NCI-H1694 (cell line): ENCODE measurements at regions not wholly inside any gene's neighbourhood (a gene's known extent, or its start where the extent isn't known, plus 50 kb on each side); places are given as distances from the start of the nearest gene placed in this dataset.
"Not testable (repeated sequence)": the region's sequence is repeated elsewhere in the genome, so short reads cannot be mapped to it uniquely, and the experiment has no call there.

Experiments
- DNase-seq: peaks from one replicate; lab custom pipeline; 2025; lab: John Stamatoyannopoulos, UW

DNA sequence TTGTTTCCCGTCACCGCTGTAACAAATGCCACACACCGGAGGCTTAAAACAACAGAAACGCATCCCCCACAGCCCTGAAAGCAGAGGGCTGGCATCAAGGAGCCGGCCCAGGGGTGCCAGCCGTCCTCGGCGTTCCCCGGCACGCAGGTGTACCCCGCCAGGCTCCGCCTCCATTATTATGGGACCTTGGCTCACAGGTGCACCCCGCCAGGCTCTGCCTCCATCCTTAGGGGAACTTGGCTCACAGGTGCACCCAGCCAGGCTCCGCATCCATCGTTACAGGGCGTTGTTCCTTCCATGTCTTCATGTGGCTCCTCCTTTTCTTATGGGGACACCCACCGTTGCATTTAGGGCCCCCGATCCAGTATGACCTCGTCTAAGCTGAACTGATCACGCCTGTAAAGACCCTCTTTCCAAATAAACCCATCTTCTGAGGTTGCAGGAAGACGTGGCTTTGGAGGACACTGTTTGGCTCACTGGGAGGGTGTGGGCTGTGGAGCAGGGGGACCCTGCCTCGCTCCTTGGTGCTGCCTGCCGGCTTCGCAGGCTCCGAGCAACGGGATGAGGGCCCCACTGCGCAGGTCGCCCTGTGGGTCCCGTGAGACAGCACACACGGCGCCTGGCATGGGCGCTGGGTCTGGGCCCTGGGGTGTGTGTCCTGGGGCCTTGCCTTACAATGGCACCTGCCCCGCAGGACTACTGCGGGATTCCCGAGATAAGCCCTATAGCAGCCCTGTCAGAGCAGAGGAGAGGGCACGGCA, 154.9 kb upstream of the ZNF469 start:
- DNase-seq = not testable (repeated sequence)

- DNase-seq = not testable (repeated sequence)
Measured at GRCh38 chr16:88228751-88229150, 154.0 kb upstream of the ZNF469 start.

- not testable (repeated sequence) for DNase-seq
Measured at GRCh38 chr16:88229710-88230109, 153.0 kb upstream of the ZNF469 start.

GRCh38 chr16:88230276-88230966, 152.3 kb upstream of the ZNF469 start:
- DNase-seq = not testable (repeated sequence)

DNA sequence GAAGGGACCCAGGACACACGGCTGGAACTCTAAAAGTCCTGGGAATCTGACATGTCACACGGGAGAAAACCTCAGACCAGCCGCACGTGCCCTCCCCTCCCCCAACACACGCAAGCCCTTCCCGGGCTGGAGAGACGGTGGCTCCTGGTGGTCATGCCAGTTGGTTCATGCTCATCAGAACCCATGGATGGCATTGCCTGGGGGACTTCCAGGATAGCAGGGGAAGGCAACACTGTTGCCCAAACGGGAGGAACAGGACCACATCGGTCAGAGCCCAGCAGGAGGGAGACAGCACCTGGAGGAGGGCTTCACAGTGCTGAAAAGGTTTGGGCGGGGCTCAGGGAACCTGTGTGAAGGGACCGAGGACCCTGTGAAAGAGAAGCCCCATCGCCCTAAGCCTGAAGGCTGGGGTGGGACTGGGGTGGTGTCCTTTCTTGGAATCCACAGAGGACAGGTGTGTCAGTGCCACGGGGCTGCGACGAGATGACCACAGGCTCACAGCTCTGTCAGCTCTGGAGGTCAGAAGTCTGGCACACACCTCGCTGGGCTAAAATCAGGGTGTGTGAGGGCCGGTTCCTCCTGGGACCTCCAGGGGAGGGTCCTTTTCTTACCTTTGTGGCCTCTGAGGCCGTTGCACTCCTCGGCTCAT, 151.7 kb upstream of the ZNF469 start:
- DNase-seq = not testable (repeated sequence)

DNA sequence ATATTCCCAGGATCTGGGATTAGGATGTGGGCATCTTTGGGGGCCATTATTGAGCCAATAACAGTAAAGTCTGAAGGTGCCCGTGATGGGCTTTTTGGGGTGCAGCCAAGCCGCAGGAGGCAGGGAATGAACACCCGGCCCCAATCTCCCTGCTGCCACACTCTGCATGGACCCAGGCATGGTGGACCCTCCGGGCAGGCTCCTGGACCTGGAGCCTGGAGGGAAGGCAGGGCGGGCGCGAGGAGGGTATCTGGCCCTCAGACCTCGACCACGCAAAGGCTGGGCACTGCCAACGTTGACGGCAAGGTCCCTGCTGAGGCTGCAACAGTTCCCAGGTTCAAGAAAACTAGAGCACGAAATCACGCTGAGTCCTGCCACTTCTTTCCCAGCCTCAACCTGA, 150.9 kb upstream of the ZNF469 start:
- not testable (repeated sequence) for DNase-seq

DNA sequence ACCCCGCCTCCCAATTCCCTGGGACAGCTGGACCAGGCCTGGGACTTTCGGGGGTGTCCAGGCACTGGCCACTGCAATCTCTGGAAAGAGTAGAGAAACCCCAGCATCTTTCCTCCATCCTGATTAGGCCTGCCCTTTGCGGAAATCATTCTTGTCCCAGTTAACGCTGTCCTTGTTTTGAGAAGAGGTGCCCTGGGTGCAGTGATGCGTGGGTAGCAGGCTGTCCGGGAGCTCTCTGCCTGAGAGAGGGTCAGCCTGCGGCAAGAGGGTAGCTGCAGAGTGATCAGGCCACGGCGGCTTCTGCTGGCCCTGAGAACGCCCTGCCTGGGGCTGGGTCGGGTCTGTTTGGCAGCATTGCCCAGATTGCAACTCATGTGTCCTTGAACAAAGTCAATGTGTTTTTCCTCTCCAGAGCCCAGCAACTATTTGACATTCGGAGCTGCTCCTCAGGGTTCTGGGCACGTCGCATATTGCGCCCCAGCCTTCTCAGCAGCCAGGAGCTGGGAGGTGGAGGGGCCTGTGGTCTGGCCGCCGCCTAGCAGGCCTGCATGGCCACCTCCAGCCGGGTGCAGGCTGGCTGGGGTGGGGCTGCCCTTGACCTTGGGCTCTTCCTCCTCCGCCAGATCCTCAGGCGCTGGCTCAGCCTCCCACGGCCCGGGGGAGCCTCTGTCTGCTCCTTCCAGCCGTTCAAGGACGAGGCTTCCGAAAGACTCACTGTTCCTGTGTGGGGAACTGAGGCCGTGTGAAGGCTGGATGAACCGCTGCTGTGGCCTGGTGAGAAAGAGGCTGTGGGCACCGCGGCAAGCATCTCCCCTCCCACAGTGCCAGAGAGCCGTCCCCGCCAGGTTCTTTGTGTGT, 150.1 kb upstream of the ZNF469 start:
- not testable (repeated sequence) for DNase-seq

GRCh38 chr16:88233621-88234420, 148.9 kb upstream of the ZNF469 start:
- DNase-seq = not testable (repeated sequence)

GRCh38 chr16:88234421-88235271, 148.1 kb upstream of the ZNF469 start:
- not testable (repeated sequence) for DNase-seq

DNA sequence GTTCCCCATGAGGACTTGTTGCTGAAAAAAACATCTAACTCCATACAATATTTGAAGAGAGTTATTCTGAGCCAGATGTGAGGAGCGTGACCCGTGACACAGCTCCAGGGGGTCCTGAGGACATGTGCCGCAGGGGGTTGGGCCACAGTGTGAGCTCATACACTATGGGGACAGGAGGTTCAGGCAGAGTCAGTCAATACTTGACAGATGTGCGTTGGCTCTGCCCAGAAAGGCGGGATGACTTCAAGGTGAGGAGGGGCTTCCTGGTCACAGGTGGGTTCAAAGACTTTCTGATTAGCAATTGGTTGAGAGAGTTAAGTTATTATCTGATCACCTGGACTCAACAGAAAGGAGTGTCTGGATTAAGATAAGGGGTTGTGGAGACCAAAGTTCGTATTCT, 147.1 kb upstream of the ZNF469 start:
- not testable (repeated sequence) for DNase-seq

DNA sequence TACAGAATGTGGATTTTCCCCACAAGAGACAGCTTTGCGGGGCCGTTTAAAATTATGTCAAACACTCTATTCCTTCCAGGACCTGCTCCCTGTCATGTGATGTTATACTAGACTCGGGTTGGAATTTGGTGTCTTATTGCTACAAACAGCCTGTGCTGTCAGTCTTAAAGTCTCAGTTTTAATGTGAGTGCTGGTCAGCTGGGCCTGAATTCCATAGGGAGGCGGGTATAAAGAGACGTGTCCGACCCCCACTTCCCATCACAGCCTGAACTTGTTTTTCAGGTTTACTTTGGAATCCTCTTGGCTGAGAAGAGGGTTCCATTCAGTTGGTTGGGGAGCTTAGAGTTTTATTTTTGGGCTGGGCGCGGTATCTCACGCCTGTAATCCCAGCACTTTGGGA, 146.5 kb upstream of the ZNF469 start:
- not testable (repeated sequence) for DNase-seq

- DNase-seq = not testable (repeated sequence)
Measured at GRCh38 chr16:88237314-88237713, 145.4 kb upstream of the ZNF469 start.

DNA sequence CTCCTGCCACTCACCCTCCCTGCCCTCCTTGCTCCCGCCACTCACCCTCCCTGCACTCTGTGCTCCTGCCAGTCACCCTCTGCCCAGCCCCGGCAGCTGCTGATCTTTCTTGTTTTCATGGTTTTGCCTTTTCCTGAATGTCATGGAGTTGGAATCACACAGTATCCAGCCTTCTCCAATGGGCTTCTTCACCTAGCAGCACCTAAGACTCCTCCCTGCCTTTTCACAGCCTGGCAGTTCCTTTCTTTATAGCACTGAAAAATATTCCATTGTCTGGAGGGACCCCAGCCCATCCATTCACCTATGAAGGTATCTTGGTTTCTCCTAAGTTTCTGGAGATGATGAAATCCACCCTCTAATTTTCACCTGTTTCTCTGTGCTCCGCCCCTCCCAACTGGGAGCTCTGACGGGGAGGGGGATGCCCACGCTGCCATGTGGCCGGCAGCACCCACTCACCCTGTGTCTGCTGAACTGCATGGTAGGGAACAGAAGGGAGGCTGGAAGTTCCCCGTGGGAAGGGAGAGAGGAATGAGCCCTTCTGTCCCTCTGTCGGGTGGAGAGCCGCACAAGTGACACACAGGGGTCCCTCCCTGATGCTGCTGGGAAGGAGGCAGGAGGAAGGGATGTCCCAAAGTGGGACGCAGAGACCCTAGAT, 144.9 kb upstream of the ZNF469 start:
- DNase-seq = not testable (repeated sequence)

DNA sequence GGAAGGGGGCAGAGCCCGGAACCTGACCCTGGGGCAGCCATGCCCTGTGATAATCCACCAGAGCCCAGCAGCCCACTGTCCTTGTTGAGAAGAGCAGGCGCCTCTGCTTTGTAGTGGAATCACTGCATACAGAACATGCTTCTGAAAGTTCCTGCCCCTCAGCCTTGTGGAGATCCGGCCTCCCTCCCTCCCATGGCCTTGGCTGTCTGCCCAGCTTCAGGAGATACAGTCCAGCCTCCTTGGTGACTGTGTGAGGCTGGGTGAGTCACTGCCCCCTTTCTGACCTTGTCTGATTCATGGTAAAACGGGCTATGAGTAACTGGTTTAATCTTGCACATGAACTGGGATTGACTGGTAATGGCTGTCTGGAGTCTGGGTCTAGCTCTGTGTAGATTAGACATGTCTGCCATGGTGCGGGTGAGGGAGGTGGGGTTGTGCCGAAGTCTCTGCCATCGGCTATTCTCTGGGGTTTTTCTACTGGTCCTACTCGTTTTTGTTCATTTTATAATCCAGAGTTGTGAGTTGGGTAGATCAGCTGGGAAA, 144.0 kb upstream of the ZNF469 start:
- DNase-seq = not testable (repeated sequence)

DNA sequence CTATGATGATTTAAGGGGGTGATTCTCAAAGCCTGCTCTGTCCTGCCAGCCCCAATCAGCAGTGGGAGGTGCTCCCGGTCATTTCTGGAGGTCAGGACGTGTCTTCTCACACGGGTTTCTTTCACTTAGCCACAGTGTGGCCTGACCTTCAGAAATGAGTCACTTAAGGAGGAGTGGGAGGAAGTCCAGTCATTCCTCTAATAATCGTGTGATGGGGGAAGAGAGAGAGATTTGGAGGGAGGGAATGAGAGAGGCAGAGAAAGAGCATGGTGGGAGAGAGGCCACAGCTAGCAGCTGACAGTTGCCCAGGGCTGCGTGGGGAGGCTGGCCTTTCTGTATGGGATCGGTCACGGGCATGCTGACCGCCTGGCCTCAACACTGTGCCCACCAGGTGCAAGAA, 142.6 kb upstream of the ZNF469 start:
- DNase-seq = not testable (repeated sequence)

DNA sequence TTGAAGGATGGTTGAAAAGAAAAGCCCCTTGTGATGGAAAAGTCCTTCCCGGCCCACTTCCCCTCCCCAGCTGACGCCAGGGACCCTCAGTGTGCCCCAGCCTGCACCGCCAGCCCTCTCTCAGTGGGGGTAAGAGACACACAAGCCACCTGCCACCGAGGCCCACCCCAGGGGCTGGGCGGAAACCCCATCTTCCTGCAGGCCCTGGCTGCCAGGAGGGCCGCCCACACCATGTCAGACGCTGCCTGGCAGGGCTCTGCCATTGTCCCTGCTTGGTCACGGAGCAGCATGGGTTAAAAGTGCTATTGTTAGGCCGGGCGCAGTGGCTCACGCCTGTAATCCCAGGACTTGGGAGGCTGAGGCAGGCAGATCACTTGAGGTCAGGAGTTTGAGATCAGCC, 142.0 kb upstream of the ZNF469 start:
- not testable (repeated sequence) for DNase-seq

- not testable (repeated sequence) for DNase-seq
Measured at GRCh38 chr16:88241404-88242311, 141.1 kb upstream of the ZNF469 start.
